Subcutaneous abdominal adipose tissue (tissue), 5 donors: ENCODE measurements at regions not wholly inside any gene's neighbourhood (a gene's known extent, or its start where the extent isn't known, plus 50 kb on each side); places are given as distances from the start of the nearest gene placed in this dataset.
"Not testable (repeated sequence)": the region's sequence is repeated elsewhere in the genome, so short reads cannot be mapped to it uniquely, and the experiment has no call there.

ENCODE experiments used
- H3K27ac ChIP-seq: one replicate; pipeline ENCODE4 v1.7.0; 2013; ENCODE audit warnings: low read depth, mild to moderate bottlenecking, inconsistent platforms, low read length, moderate library complexity
- H3K27me3 ChIP-seq, 5 donors: one replicate each; pipeline ENCODE4 v1.7.0; 2013; ENCODE audit warnings: low read length in 5 of 5, inconsistent platforms in 1 of 5; ENCODE audit not compliant: control insufficient read depth in 5 of 5, insufficient read depth in 4 of 5
- H3K36me3 ChIP-seq, 5 donors: one replicate each; pipeline ENCODE4 v1.7.0; 2013; ENCODE audit warnings: low read length in 5 of 5; ENCODE audit not compliant: control insufficient read depth in 5 of 5, insufficient read depth in 5 of 5
- H3K4me1 ChIP-seq, 5 donors: one replicate each; pipeline ENCODE4 v1.7.0; 2013; ENCODE audit warnings: low read length in 5 of 5, mild to moderate bottlenecking in 3 of 5, moderate library complexity in 1 of 5; ENCODE audit not compliant: control insufficient read depth in 5 of 5, insufficient read depth in 5 of 5
- H3K4me3 ChIP-seq, 5 donors: one replicate each; pipeline ENCODE4 v1.7.0; 2013; ENCODE audit warnings: low read length in 5 of 5, low read depth in 1 of 5
- H3K9ac ChIP-seq, 5 donors: one replicate each; pipeline ENCODE4 v1.7.0; 2013; ENCODE audit warnings: low read length in 5 of 5, mild to moderate bottlenecking in 4 of 5, moderate library complexity in 3 of 5
- H3K9me3 ChIP-seq, 5 donors: one replicate each; pipeline ENCODE4 v1.7.0; 2013; ENCODE audit warnings: low read length in 5 of 5; ENCODE audit not compliant: control insufficient read depth in 5 of 5
- donor health status: healthy.
- donor health status: healthy.
- donor health status: healthy.
- donor health status: healthy.
- donor health status: healthy.

- Histone ChIP-seq H3K27me3 (no peaks in the 10 kb centered on the region), H3K4me1 (no peaks in the 10 kb centered on the region), H3K36me3 (no peaks in the 10 kb centered on the region), H3K9ac (no peak overlapping the region), H3K9me3 (peaks cover 0 to 4% (median 0%) of the 10 kb centered on the region in 5 donors), H3K4me3 (no peak overlapping the region), H3K27ac (no peak overlapping the region)
Measured at GRCh38 chr12:61250303-61250702, 1009.9 kb upstream of the USP15 start.

DNA sequence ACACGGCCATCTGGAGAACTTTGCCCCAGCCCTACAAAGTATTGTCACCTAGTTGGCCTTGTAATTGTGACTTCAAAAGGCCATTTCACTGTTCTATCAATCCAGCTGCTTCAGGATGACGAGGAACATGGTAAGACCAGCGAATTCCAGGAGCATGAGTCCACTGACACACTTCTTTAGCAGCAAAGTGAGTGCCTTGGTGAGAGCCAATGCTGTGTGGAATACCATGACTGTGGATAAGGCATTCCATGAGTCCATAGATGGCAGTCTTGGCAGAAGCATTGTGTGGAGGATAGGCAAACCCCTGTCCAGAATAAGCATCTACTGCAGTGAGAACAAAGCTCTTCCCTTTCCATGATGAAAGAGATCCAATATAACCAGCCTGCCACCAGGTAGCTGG, 1009.1 kb upstream of the USP15 start:
- Histone ChIP-seq H3K4me1 (no peaks in the 10 kb centered on the region), H3K27me3 (no peaks in the 10 kb centered on the region), H3K27ac (no peak overlapping the region), H3K9ac (no peak overlapping the region), H3K4me3 (no peak overlapping the region), H3K9me3 (peaks cover 0 to 4% (median 0%) of the 10 kb centered on the region in 5 donors), H3K36me3 (no peaks in the 10 kb centered on the region)

- Histone ChIP-seq H3K9ac (no peak overlapping the region), H3K9me3 (peaks cover 0 to 4% (median 0%) of the 10 kb centered on the region in 5 donors), H3K27ac (no peak overlapping the region), H3K36me3 (no peaks in the 10 kb centered on the region), H3K4me3 (no peak overlapping the region), H3K27me3 (no peaks in the 10 kb centered on the region), H3K4me1 (no peaks in the 10 kb centered on the region)
Measured at GRCh38 chr12:61254225-61254624, 1006.0 kb upstream of the USP15 start.

- H3K4me3 ChIP-seq, H3K27ac ChIP-seq, H3K9ac ChIP-seq, H3K4me1 ChIP-seq, H3K36me3 ChIP-seq, H3K27me3 ChIP-seq: not testable (repeated sequence)
- peaks cover 0 to 19% (median 16%) of the 10 kb centered on the region in 5 donors for H3K9me3 ChIP-seq
Measured at GRCh38 chr12:61264294-61264693, 995.9 kb upstream of the USP15 start.

GRCh38 chr12:61267474-61267873, 992.7 kb upstream of the USP15 start:
- Histone ChIP-seq H3K27ac (no peak overlapping the region), H3K4me3 (no peak overlapping the region), H3K4me1 (no peaks in the 10 kb centered on the region), H3K36me3 (no peaks in the 10 kb centered on the region), H3K9me3 (peaks cover 0 to 19% (median 16%) of the 10 kb centered on the region in 5 donors), H3K9ac (no peak overlapping the region), H3K27me3 (no peaks in the 10 kb centered on the region)

DNA sequence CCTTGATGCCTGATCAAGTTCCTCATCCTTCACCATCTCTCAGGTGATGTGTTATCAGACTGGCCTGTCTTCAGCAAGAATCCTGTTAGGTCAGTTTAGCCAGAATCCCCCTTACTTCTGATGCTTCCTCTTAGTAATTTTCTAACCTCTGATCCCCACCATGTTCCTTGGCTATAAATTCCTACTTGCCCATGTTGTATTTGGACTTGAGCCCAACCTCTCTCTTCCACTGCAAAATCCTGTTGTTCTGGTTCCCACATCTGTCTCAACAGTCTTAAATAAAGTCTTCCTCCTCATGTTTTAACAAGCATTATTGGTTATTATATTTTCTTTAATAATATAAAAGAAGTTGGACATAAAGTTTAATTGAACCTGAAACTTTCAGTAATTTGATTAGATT, 987.8 kb upstream of the USP15 start:
- H3K36me3 ChIP-seq = no peaks in the 10 kb centered on the region
- no peaks in the 10 kb centered on the region for H3K4me1 ChIP-seq
- H3K9ac ChIP-seq = no peak overlapping the region
- no peak overlapping the region for H3K4me3 ChIP-seq
- H3K27ac ChIP-seq = no peak overlapping the region
- no peaks in the 10 kb centered on the region for H3K27me3 ChIP-seq
- no peaks in the 10 kb centered on the region for H3K9me3 ChIP-seq

- no peaks in the 10 kb centered on the region for H3K27me3 ChIP-seq
- no peak overlapping the region for H3K4me3 ChIP-seq
- no peak overlapping the region for H3K9ac ChIP-seq
- no peaks in the 10 kb centered on the region for H3K36me3 ChIP-seq
- no peak overlapping the region for H3K27ac ChIP-seq
- H3K4me1 ChIP-seq = no peaks in the 10 kb centered on the region
- peaks cover 0 to 19% (median 16%) of the 10 kb centered on the region in 5 donors for H3K9me3 ChIP-seq
Measured at GRCh38 chr12:61282790-61283575, 977.2 kb upstream of the USP15 start.

GRCh38 chr12:61290473-61290872, 969.7 kb upstream of the USP15 start:
- Histone ChIP-seq H3K36me3 (no peaks in the 10 kb centered on the region), H3K4me1 (no peaks in the 10 kb centered on the region), H3K4me3 (no peak overlapping the region), H3K27me3 (no peaks in the 10 kb centered on the region), H3K9me3 (peaks cover 0 to 27% (median 16%) of the 10 kb centered on the region in 5 donors), H3K9ac (no peak overlapping the region), H3K27ac (no peak overlapping the region)

DNA sequence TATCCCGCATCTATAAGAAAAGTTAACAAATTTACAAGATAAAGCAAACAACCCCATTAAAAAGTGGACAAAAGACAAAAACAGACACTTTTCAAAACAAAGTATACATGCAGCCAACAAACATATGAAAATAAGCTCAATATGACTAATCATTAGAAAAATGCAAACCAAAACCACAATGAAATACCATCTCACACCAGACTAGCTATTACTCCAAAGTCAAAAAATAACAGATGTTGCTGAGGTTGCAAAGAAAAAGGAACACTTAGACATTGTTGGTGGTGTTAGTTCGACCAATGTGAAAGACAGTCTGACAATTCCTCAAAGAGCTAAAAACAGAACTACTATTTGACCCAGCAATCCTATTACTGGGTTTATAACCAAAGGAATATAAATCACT, 968.6 kb upstream of the USP15 start:
- Histone ChIP-seq H3K4me3 (no peak overlapping the region), H3K27ac (no peak overlapping the region), H3K36me3 (no peaks in the 10 kb centered on the region), H3K9ac (no peak overlapping the region), H3K27me3 (no peaks in the 10 kb centered on the region), H3K9me3 (peaks cover 0 to 23% (median 6%) of the 10 kb centered on the region in 5 donors), H3K4me1 (no peaks in the 10 kb centered on the region)

GRCh38 chr12:61294011-61294410, 966.2 kb upstream of the USP15 start:
- H3K4me1 ChIP-seq, H3K9me3 ChIP-seq, H3K9ac ChIP-seq, H3K36me3 ChIP-seq, H3K27me3 ChIP-seq, H3K27ac ChIP-seq, H3K4me3 ChIP-seq: not testable (repeated sequence)
